HFFc6 (cell line): ENCODE measurements at regions not wholly inside any gene's neighbourhood (a gene's known extent, or its start where the extent isn't known, plus 50 kb on each side); places are given as distances from the start of the nearest gene placed in this dataset.
"Not testable (repeated sequence)": the region's sequence is repeated elsewhere in the genome, so short reads cannot be mapped to it uniquely, and the experiment has no call there.

ENCODE experiments used
- DNase-seq: peaks from one replicate; pipeline ENCODE4 v3.0.0-alpha.2; 2018
- H3K27ac Mint-ChIP-seq: 2 replicates; pipeline ENCODE4 v1.8.0; 2020; ENCODE audit warnings: mild to moderate bottlenecking, mixed read lengths
- H3K27me3 Mint-ChIP-seq: 2 replicates; pipeline ENCODE4 v1.8.0; 2021; ENCODE audit warnings: mild to moderate bottlenecking, moderate library complexity, mixed read lengths; ENCODE audit not compliant: insufficient read depth
- H3K36me3 Mint-ChIP-seq: 2 replicates; pipeline ENCODE4 v1.8.0; 2021; ENCODE audit warnings: low read depth, mixed read lengths
- H3K4me1 Mint-ChIP-seq: 2 replicates; pipeline ENCODE4 v1.8.0; 2020; ENCODE audit warnings: low read depth, mixed read lengths
- H3K4me3 Mint-ChIP-seq: 2 replicates; pipeline ENCODE4 v1.8.0; 2020; ENCODE audit warnings: mild to moderate bottlenecking, moderate library complexity, mixed read lengths
- H3K9me3 Mint-ChIP-seq: 2 replicates; pipeline ENCODE4 v1.8.0; 2020; ENCODE audit warnings: mild to moderate bottlenecking, mixed read lengths
- CTCF ChIP-seq: fragments of 200-600 bp; sonication (generic); IDR thresholded peaks from 2 replicates; pipeline ENCODE4 v1.5.0; 2021; ENCODE audit warnings: antibody characterized with exemption, mild to moderate bottlenecking

DNA sequence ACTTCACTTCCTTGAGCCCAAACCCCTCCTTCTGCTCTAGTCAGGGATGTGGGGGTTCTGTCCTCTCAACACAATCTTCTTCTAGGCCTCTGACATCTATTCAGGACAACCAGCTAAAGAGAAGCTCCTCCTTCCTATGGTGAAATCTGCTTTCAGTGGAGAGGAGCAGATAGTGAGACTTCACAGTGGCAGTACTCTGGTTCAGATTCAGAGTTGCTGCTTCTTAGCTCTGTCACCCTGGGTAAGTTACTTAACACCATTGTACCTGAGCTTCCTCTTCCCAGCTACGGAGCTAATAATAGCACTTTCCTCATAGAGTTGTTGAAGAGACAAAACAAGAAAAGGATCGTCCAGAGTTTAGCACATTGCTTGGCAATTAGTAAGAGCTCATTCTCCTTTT, 77.3 kb upstream of the LARP1 start:
- no peaks in the 10 kb centered on the region for H3K9me3 Mint-ChIP-seq
- peaks cover under 1% of the 10 kb centered on the region for H3K4me1 Mint-ChIP-seq
- no peak overlapping the region for H3K4me3 Mint-ChIP-seq
- H3K27me3 Mint-ChIP-seq: peaks cover 5% of the 10 kb centered on the region
- peak; percentile 2 for DNase-seq
- no peak for TF ChIP-seq CTCF
- no peaks in the 10 kb centered on the region for H3K36me3 Mint-ChIP-seq
- no peak overlapping the region for H3K27ac Mint-ChIP-seq

DNA sequence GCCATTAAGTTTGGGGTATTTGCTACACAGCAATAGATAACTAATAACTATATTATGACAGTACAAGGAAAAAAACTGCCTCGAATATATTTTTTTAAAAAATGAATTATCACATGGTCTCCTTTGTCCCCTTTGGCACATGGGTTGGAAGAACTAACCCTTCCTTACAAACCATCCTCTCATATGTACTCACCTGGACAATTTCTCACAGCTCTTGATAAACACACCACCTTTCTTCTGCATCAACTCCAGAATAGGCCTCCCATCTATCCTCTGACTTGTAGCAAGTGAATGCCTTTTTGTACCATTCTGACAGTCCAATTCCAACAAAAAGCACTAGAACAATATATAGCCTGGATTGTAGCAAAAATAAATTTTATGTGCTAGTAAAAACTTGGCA, 78.7 kb upstream of the LARP1 start:
- Mint-ChIP-seq H3K9me3 (no peaks in the 10 kb centered on the region), H3K27ac (no peak overlapping the region), H3K27me3 (peaks cover 5% of the 10 kb centered on the region), H3K4me1 (no peaks in the 10 kb centered on the region; the same call in 1 of the 2 replicates), H3K4me3 (no peak overlapping the region), H3K36me3 (no peaks in the 10 kb centered on the region)
- DNase-seq: no peak
- TF ChIP-seq CTCF: no peak

DNA sequence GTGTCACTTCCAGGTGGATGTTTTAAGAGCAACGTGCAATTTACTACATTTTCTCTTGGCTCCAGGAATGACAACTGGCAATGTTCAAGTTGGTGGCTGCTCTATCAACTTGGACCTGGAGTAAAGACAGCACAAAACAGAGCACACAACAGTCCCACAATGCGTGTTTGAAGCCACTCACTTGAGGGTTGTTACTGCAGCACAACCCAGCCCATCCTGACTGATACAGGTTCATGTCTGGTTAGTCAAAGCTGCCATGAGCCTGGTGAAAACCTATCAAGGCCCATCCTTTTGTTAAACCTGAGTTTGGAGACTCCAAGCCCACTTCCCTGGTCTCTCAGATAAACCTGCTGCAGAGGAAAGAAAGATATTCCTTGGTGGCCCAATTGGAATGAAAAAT, 81.1 kb upstream of the LARP1 start:
- H3K4me3 Mint-ChIP-seq: no peak overlapping the region
- H3K9me3 Mint-ChIP-seq: peaks cover under 1% of the 10 kb centered on the region
- peaks cover 4% of the 10 kb centered on the region for H3K27me3 Mint-ChIP-seq
- no peak for TF ChIP-seq CTCF
- H3K4me1 Mint-ChIP-seq: no peaks in the 10 kb centered on the region; the same call in 1 of the 2 replicates
- no peak overlapping the region for H3K27ac Mint-ChIP-seq
- no peak for DNase-seq
- peaks cover 1% of the 10 kb centered on the region for H3K36me3 Mint-ChIP-seq

DNA sequence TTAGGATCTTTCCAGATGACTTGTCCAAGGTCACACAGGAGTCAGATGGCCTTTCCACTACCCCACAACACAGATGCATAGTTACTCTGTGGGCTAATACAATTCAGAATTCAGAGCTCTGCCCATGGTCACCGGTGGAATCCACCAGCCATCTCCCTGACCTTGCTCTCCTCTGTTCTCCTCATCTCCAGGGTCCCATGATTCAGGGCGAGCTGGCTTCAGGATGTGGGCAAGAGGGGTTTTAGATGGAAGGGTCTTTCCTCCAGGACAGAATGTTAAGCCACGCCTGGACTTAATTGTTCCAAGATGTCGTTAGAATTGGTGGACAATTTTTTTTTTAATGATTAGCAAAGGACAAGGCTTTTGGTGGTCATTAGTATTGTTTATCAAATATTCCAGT, 81.7 kb upstream of the LARP1 start:
- no peak for TF ChIP-seq CTCF
- peaks cover 6% of the 10 kb centered on the region for H3K36me3 Mint-ChIP-seq
- no peak for DNase-seq
- no peak overlapping the region for H3K27ac Mint-ChIP-seq
- peaks cover 6% of the 10 kb centered on the region for H3K27me3 Mint-ChIP-seq
- H3K4me1 Mint-ChIP-seq: no peaks in the 10 kb centered on the region; the same call in 1 of the 2 replicates
- H3K9me3 Mint-ChIP-seq: peaks cover 6% of the 10 kb centered on the region
- H3K4me3 Mint-ChIP-seq: no peak overlapping the region

- not testable (repeated sequence) for H3K27ac Mint-ChIP-seq, H3K27me3 Mint-ChIP-seq, H3K4me1 Mint-ChIP-seq, H3K4me3 Mint-ChIP-seq, DNase-seq
- Mint-ChIP-seq H3K9me3 (peaks cover 27% of the 10 kb centered on the region), H3K36me3 (peaks cover 13% of the 10 kb centered on the region)
Observed at GRCh38 chr5:154669913-154670312, 85.3 kb upstream of the LARP1 start.

GRCh38 chr5:154669402-154669801, 85.8 kb upstream of the LARP1 start:
- TF ChIP-seq CTCF: no peak
- H3K27ac Mint-ChIP-seq: no peak overlapping the region
- H3K27me3 Mint-ChIP-seq: peaks cover 6% of the 10 kb centered on the region
- DNase-seq: no peak
- H3K4me1 Mint-ChIP-seq: no peaks in the 10 kb centered on the region; the same call in 1 of the 2 replicates
- peaks cover 17% of the 10 kb centered on the region for H3K36me3 Mint-ChIP-seq
- H3K4me3 Mint-ChIP-seq: no peak overlapping the region
- H3K9me3 Mint-ChIP-seq: peaks cover 32% of the 10 kb centered on the region
